HUES6 (cell line): ENCODE measurements at regions not wholly inside any gene's neighbourhood (a gene's known extent, or its start where the extent isn't known, plus 50 kb on each side); places are given as distances from the start of the nearest gene placed in this dataset.

Source experiments
- H3K27ac ChIP-seq: 2 replicates; pipeline ENCODE4 v1.7.0; 2013; ENCODE audit warnings: low read depth, mild to moderate bottlenecking, low read length, inconsistent platforms
- H3K27me3 ChIP-seq: 2 replicates; pipeline ENCODE4 v1.6.1; 2013; ENCODE audit warnings: low read length; ENCODE audit not compliant: control insufficient read depth, insufficient read depth
- H3K36me3 ChIP-seq: 2 replicates; pipeline ENCODE4 v1.6.1; 2013; ENCODE audit warnings: low read length; ENCODE audit not compliant: control insufficient read depth, insufficient read depth
- H3K4me1 ChIP-seq: 2 replicates; pipeline ENCODE4 v1.6.1; 2013; ENCODE audit warnings: low read length; ENCODE audit not compliant: control insufficient read depth, insufficient read depth
- H3K4me3 ChIP-seq: 2 replicates; pipeline ENCODE4 v1.5.1; 2013; ENCODE audit warnings: low read depth, low read length
- H3K9ac ChIP-seq: one replicate; pipeline ENCODE4 v1.6.1; 2013; ENCODE audit warnings: mild to moderate bottlenecking, low read length
- H3K9me3 ChIP-seq: 2 replicates; pipeline ENCODE4 v1.6.1; 2013; ENCODE audit warnings: low read depth, low read length; ENCODE audit not compliant: control insufficient read depth, insufficient read depth

DNA sequence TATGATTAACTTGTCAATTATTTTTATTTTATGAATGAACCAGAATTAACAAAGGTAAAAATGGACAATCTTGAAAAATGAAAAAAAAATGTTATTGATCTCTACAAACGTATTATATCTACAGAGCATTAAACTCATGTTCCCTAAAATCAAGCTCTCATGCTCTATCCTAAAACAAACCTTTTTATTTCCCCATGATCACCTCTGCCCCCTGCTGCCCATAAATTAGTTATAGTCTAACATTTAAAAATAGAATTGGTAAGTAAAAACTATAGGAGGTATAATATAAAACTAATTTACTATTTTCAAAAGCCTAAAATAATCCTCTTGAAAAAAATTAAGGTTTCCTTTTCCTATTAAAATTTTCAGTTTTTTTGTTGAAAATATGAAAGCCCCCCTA is 168.0 kb upstream of the POU5F2 start:
- Histone ChIP-seq H3K27me3 (no peaks in the 10 kb centered on the region), H3K4me1 (no peaks in the 10 kb centered on the region), H3K9me3 (no peaks in the 10 kb centered on the region), H3K4me3 (no peak overlapping the region), H3K36me3 (no peaks in the 10 kb centered on the region), H3K27ac (no peak overlapping the region), H3K9ac (no peak overlapping the region)

DNA sequence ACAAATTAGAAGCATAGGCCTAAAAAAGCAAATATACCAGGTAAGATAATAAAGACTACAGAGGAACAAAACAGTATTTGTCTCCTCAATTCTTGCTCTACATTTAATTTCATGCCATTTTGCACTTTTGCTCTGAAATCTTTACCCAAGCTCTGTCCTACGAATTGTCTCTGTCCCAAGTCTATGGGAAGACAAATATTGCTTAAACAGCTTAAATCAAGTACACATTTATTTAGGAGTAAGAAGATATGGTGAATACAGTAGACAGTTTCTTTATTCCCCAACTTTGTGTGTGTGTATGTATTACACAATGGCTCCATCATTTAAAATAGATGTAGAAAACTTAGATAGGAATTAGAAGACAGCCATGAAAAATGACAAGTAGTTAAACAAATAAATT is 163.5 kb upstream of the POU5F2 start:
- Histone ChIP-seq H3K9ac (no peak overlapping the region), H3K27me3 (no peaks in the 10 kb centered on the region), H3K36me3 (no peaks in the 10 kb centered on the region), H3K27ac (no peak overlapping the region), H3K9me3 (no peaks in the 10 kb centered on the region), H3K4me3 (no peak overlapping the region), H3K4me1 (no peaks in the 10 kb centered on the region)

DNA sequence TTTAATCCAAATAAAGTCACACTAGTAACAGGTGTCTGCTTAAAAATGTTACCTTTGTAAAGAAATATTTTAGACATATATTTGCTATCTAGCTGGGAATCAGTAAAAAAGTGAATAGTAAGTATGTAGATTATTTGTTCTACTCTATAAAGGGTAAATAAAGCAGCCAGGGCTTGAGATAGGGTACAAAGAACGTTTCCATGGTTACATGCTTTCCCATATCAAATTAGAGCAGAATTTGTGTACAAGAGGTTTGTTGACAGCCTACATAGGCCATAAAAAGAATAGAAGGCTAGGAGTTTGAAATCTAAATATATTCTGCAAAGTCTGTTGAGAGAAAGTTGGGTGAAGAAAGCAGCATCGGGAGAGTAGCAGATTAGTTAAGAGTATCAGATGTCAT is 160.9 kb upstream of the POU5F2 start:
- H3K4me1 ChIP-seq: no peaks in the 10 kb centered on the region
- no peaks in the 10 kb centered on the region for H3K36me3 ChIP-seq
- no peak overlapping the region for H3K27ac ChIP-seq
- H3K27me3 ChIP-seq: no peaks in the 10 kb centered on the region
- H3K9ac ChIP-seq: no peak overlapping the region
- H3K9me3 ChIP-seq: no peaks in the 10 kb centered on the region
- H3K4me3 ChIP-seq: no peak overlapping the region

DNA sequence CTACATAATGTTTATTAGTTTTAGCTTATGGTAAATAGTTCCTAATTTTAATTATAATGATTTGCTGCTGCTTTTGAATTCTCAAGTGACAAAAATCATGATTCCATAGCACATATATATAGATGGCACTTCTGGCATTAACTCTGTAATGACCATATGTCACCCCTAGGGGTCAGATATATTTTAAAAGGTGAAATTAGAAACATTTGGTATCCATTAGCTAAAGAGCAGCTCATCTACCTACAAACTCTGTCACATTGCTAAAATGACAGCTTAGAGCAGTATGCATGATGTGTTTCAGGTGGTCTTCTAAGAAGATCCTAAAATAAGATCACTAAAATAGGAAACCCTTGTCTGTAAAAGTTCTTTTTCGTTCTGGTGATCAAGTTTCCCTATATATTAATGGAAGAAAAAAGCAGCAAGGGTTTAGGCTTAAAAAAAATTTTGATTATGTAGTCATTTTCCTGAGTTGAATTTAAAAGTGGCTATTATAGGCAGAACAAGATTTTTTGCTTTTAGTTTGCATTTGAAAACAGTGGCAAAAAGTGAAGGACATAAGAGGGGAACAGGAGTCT is 157.7 kb upstream of the POU5F2 start:
- Histone ChIP-seq H3K27me3 (no peaks in the 10 kb centered on the region), H3K4me3 (no peak overlapping the region), H3K27ac (no peak overlapping the region)

DNA sequence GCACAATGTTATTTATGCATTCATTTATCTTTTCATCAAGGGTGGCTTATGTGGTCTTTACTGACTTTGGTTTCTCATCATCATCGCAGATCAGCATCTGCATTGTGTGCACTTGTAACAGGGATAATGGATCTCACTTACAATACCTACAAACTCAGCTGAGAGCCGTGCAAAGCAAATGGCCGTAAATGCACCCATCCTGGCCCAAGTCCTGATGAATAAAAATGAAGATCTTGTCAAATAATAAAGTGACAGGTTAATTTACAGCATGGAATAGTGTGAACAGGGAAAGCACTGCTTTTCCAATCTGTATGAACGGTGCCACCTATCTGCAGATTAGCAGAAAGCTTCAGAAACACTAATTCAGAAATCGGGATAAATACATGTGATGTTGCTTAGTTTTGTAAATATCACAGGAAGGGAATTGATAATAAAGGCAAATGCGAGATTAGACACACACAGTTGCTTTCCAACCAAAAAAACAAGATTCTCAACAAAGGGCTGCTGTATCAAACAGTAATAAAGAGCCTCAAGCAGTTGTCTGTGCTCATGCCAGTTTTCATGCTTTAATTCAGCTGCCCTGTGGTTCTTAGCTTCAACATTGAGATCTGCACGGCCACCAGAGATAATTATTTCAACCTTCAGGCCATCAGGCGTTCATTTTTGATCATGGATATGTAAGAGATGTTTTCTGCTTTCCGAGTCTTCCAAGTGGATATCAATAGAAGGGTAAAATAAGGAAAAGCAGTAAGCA is 153.4 kb upstream of the POU5F2 start:
- no peaks in the 10 kb centered on the region for H3K9me3 ChIP-seq
- H3K27me3 ChIP-seq: no peaks in the 10 kb centered on the region
- no peak overlapping the region for H3K4me3 ChIP-seq
- no peak overlapping the region for H3K9ac ChIP-seq
- H3K4me1 ChIP-seq: peaks cover 3% of the 10 kb centered on the region; the same call in 1 of the 2 replicates
- H3K36me3 ChIP-seq: no peaks in the 10 kb centered on the region
- H3K27ac ChIP-seq: no peak overlapping the region

More for the DNA sequence above, 157.7 kb upstream of the POU5F2 start:
- Histone ChIP-seq H3K36me3 (no peaks in the 10 kb centered on the region), H3K9me3 (no peaks in the 10 kb centered on the region), H3K9ac (no peak overlapping the region), H3K4me1 (no peaks in the 10 kb centered on the region)

DNA sequence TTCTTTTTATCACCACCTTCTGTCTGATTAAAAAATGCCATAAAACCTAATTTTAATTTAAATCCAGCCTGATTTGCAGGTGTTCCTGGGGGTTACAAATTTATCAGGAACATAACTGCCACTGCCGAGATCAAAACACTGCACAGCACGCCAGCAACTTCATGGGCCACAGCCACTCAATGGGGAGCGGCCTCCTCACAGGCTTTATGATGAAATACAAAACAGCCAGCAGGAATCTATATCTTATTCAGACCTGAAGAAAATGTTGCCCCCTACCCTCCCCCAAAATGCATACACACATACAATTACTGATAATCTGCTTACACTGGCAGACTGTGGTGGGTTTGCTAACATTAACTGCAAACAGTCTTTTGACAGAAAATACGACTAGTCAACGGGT is 151.7 kb upstream of the POU5F2 start:
- H3K4me3 ChIP-seq: no peak overlapping the region
- no peaks in the 10 kb centered on the region for H3K9me3 ChIP-seq
- no peak overlapping the region for H3K27ac ChIP-seq
- H3K36me3 ChIP-seq: no peaks in the 10 kb centered on the region
- H3K4me1 ChIP-seq: peaks cover 3% of the 10 kb centered on the region; the same call in 1 of the 2 replicates
- H3K27me3 ChIP-seq: no peaks in the 10 kb centered on the region
- no peak overlapping the region for H3K9ac ChIP-seq

DNA sequence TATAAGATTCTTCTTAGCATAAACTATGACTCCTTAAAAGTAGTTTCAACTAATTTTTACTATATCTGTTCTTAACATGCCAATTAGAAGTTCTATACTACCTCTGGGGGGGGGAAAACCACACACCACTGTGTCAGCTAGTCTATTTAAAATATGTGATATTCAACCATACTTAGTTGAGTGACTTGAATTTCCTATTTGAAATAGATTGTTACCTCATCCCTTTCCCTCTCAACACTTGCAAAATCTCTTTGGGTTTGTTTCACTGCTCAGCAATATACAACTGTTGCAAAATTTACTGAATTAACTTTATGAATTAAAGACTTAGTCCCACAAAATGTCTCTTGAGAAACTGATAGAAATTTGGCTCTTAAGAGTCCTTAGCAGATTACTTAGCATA is 151.1 kb upstream of the POU5F2 start:
- Histone ChIP-seq H3K9me3 (no peaks in the 10 kb centered on the region), H3K9ac (no peak overlapping the region), H3K4me1 (peaks cover 3% of the 10 kb centered on the region; the same call in 1 of the 2 replicates), H3K36me3 (no peaks in the 10 kb centered on the region), H3K27me3 (no peaks in the 10 kb centered on the region), H3K4me3 (no peak overlapping the region), H3K27ac (no peak overlapping the region)

DNA sequence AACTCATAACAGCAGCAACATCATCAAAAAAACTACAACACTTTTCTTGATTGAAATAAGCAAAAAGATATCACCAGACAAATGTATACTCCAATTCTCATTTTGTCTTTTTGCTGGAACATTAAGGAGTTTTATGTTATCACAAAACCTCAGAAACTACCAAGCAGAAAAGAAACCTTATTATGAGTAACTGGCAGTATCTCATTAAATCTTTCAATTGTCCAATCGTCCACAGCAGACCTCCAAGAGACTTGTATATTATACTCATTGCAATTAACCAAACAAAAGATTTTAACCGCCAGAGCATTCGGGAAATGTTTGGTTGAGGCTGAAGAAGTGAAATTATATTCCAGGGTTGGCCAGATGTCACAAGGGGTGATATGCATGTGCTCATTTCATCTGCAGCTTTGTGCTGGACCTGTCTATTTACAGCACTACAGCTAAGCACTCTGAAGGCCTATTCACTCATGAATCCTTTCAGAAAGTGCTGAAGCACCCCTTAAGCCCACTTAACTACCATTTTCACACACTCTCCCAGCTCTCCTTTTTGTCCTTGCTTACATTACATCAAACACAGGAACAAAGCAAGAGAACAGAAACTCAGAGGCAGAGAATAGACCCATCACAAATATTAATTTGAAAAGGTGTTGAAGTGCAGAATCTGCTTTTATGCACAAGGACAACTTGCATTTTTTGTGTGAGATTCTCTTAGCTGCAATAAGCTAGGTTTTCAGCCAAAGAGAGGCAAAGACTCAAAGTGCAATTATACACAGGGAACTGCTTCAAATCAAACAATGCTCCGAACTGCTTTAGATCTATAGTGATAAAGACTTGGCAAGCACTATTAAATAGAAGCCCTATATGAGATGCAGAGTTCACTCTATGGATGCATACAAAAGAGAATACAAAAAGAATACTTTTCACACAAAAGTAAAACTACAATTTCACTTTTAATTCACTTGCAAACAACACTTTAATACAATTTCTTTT is 150.4 kb upstream of the POU5F2 start:
- no peaks in the 10 kb centered on the region for H3K9me3 ChIP-seq
- no peak overlapping the region for H3K4me3 ChIP-seq
- H3K9ac ChIP-seq: no peak overlapping the region
- peaks cover 3% of the 10 kb centered on the region; the same call in 1 of the 2 replicates for H3K4me1 ChIP-seq
- no peak overlapping the region for H3K27ac ChIP-seq
- no peaks in the 10 kb centered on the region for H3K36me3 ChIP-seq
- H3K27me3 ChIP-seq: no peaks in the 10 kb centered on the region

DNA sequence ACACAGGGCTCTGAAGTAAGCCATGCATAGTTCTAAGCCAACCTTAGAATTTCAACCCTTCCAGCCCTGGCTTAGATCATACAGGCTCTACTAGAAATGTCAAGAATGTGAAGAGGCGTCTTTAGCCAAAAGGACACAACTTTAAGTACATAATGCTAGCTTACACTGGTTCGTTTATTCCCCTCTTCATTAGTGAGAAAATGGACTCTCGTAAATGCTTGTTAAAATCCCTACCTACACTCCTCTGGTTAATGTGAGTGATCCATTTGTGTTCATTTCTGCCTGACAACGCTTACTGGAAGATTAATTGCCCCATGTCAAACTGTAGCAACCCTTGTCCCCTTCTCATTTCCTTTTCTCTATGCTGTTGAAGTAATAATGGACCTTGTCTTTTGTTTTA is 149.3 kb upstream of the POU5F2 start:
- no peaks in the 10 kb centered on the region for H3K27me3 ChIP-seq
- H3K27ac ChIP-seq: no peak overlapping the region
- no peaks in the 10 kb centered on the region for H3K36me3 ChIP-seq
- no peak overlapping the region for H3K9ac ChIP-seq
- H3K4me3 ChIP-seq: no peak overlapping the region
- no peaks in the 10 kb centered on the region for H3K9me3 ChIP-seq
- H3K4me1 ChIP-seq: peaks cover 3% of the 10 kb centered on the region; the same call in 1 of the 2 replicates

DNA sequence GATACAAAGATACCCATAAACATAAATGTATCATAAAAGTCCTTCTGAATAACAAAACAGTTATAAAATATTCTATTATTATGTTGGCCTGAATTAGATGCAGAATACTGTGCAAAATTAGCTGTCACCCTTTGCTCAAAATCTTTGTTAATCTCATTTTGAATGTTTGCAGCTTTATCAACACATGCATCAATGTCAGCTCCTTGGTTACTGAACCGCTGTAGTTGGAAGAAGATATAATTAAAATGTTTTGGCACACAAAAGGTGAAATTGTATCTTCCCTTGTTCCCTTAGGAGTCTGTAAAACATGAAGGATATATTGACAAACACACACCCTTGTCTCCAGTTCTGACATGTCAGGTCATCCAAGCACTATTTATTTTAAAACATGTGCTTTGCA is 146.3 kb upstream of the POU5F2 start:
- Histone ChIP-seq H3K36me3 (no peaks in the 10 kb centered on the region), H3K9me3 (no peaks in the 10 kb centered on the region), H3K4me1 (peaks cover 3% of the 10 kb centered on the region; the same call in 1 of the 2 replicates), H3K27me3 (no peaks in the 10 kb centered on the region), H3K27ac (no peak overlapping the region), H3K9ac (no peak overlapping the region), H3K4me3 (no peak overlapping the region)
